IMR-90 (cell line): ENCODE measurements at regions not wholly inside any gene's neighbourhood (a gene's known extent, or its start where the extent isn't known, plus 50 kb on each side); places are given as distances from the start of the nearest gene placed in this dataset.

ENCODE experiments used
- ATAC-seq: fragments of 200-7000 bp; cut with Tn5 transposase; 2 replicates; pipeline ENCODE4 v1.9.1; 2020; ENCODE audit warnings: low read depth, mild to moderate bottlenecking, moderate library complexity
- BruUV-seq: library from RNA; stranded (reverse); fragments of 400-500 nt; replicated peaks from 2 replicates; lab custom pipeline; 2021; lab: Mats Ljungman, UMichigan
- CTCF ChIA-PET: fragments of 300-600 bp; formaldehyde crosslinking; extraction: SDS; loops from one replicate; lab custom pipeline; 2021; ENCODE audit warnings: antibody characterized with exemption; lab: Yijun Ruan, JAX
- POLR2A ChIA-PET: fragments of 300-600 bp; sonication (Branson Sonifier 250); formaldehyde crosslinking; loops from one replicate; lab custom pipeline; 2022; ENCODE audit warnings: antibody characterized with exemption; ENCODE audit not compliant: unreplicated experiment; lab: Charles Lee
- DNase-seq: peaks from one replicate; pipeline ENCODE4 v3.0.0; 2013
- H2AFZ ChIP-seq: replicated peaks from 2 replicates; pipeline ENCODE3; 2013; ENCODE audit warnings: low read length, mild to moderate bottlenecking; ENCODE audit not compliant: poor library complexity
- H2AK5ac ChIP-seq: 2 replicates; pipeline ENCODE4 v1.6.1; 2013; ENCODE audit warnings: low read depth, low read length, inconsistent platforms
- H2AK9ac ChIP-seq: replicated peaks from 2 replicates; pipeline ENCODE3; 2013; ENCODE audit warnings: mild to moderate bottlenecking, low read depth, low read length, moderate library complexity; ENCODE audit not compliant: poor library complexity
- H2BK120ac ChIP-seq: 2 replicates; pipeline ENCODE4 v1.6.1; 2013; ENCODE audit warnings: low read depth, low read length, inconsistent platforms
- H2BK15ac ChIP-seq: 3 replicates; pipeline ENCODE4 v1.6.1; 2013; ENCODE audit warnings: low read depth, low read length, inconsistent platforms
- H2BK20ac ChIP-seq: 2 replicates; pipeline ENCODE4 v1.6.1; 2013; ENCODE audit warnings: low read depth, mild to moderate bottlenecking, inconsistent platforms, low read length, moderate library complexity
- H2BK5ac ChIP-seq: 2 replicates; pipeline ENCODE4 v1.6.1; 2013; ENCODE audit warnings: mild to moderate bottlenecking, low read depth, low read length, inconsistent platforms; ENCODE audit not compliant: poor library complexity, severe bottlenecking
- H3K14ac ChIP-seq: replicated peaks from 2 replicates; pipeline ENCODE4 v1.6.1; 2013; ENCODE audit warnings: low read depth, low read length, inconsistent platforms
- H3K18ac ChIP-seq: 2 replicates; pipeline ENCODE4 v1.6.1; 2013; ENCODE audit warnings: low read depth, low read length, control low read depth
- H3K23ac ChIP-seq: 2 replicates; pipeline ENCODE4 v1.6.1; 2013; ENCODE audit warnings: low read depth, low read length, inconsistent platforms
- H3K27ac ChIP-seq: 2 replicates; pipeline ENCODE4 v1.5.1; 2013; ENCODE audit warnings: mild to moderate bottlenecking, control low read depth, low read length; ENCODE audit not compliant: insufficient read depth
- H3K27me3 ChIP-seq: 2 replicates; pipeline ENCODE4 v1.6.1; 2013; ENCODE audit warnings: low read length; ENCODE audit not compliant: control insufficient read depth, insufficient read depth
- H3K36me3 ChIP-seq: 2 replicates; pipeline ENCODE4 v1.6.1; 2013; ENCODE audit warnings: low read length, mixed read lengths; ENCODE audit not compliant: control insufficient read depth, insufficient read depth
- H3K4ac ChIP-seq: 2 replicates; pipeline ENCODE4 v1.6.1; 2013; ENCODE audit warnings: low read depth, low read length, inconsistent platforms
- H3K4me1 ChIP-seq: 2 replicates; pipeline ENCODE4 v1.6.1; 2013; ENCODE audit warnings: low read length, mixed read lengths; ENCODE audit not compliant: control insufficient read depth, insufficient read depth
- H3K4me2 ChIP-seq: 2 replicates; pipeline ENCODE4 v1.6.1; 2013; ENCODE audit warnings: low read depth, mild to moderate bottlenecking, control low read depth, low read length, moderate library complexity
- H3K4me3 ChIP-seq: 2 replicates; pipeline ENCODE4 v1.5.1; 2013; ENCODE audit warnings: low read depth, mild to moderate bottlenecking, control low read depth, low read length, moderate library complexity; ENCODE audit not compliant: insufficient read depth
- H3K56ac ChIP-seq: 2 replicates; pipeline ENCODE4 v1.6.1; 2013; ENCODE audit warnings: low read length, inconsistent platforms; ENCODE audit not compliant: insufficient read depth; ENCODE audit errors: extremely low read depth
- H3K79me1 ChIP-seq, 2 experiments: 2 replicates each; pipeline ENCODE4 v1.6.1; 2013; ENCODE audit warnings: low read length in 2 of 2, inconsistent platforms in 1 of 2, low read depth in 1 of 2
- H3K9ac ChIP-seq: 2 replicates; pipeline ENCODE4 v1.6.1; 2013; ENCODE audit warnings: low read depth, low read length, control low read depth
- H3K9me1 ChIP-seq: 2 replicates; pipeline ENCODE4 v1.6.1; 2013; ENCODE audit warnings: low read length, inconsistent platforms; ENCODE audit not compliant: insufficient read depth
- H3K9me3 ChIP-seq: 2 replicates; pipeline ENCODE4 v1.6.1; 2013; ENCODE audit warnings: low read length; ENCODE audit not compliant: control insufficient read depth, insufficient read depth
- H4K20me1 ChIP-seq: 2 replicates; pipeline ENCODE4 v1.6.1; 2013; ENCODE audit warnings: low read length, inconsistent platforms; ENCODE audit not compliant: insufficient read depth
- H4K5ac ChIP-seq: 2 replicates; pipeline ENCODE4 v1.6.1; 2013; ENCODE audit warnings: mild to moderate bottlenecking, low read depth, low read length, control low read depth
- H4K8ac ChIP-seq, 2 experiments: 2 replicates each; pipeline ENCODE4 v1.6.1; 2013; ENCODE audit warnings: low read depth in 2 of 2, low read length in 2 of 2, control low read depth in 1 of 2, inconsistent platforms in 1 of 2
- H4K91ac ChIP-seq: 2 replicates; pipeline ENCODE4 v1.6.1; 2013; ENCODE audit warnings: low read depth, low read length, inconsistent platforms; ENCODE audit not compliant: insufficient read depth
- BHLHE40 ChIP-seq: fragments of 150-350 bp; IDR thresholded peaks from 2 replicates; pipeline ENCODE4 v1.6.1; 2016; ENCODE audit warnings: mild to moderate bottlenecking, low read depth, low read length
- CEBPB ChIP-seq: IDR thresholded peaks from 2 replicates; pipeline ENCODE4 v1.6.1; 2012; ENCODE audit warnings: low read depth, low read length, improper control_type of control experiment
- CHD1 ChIP-seq: IDR thresholded peaks from 2 replicates; pipeline ENCODE4 v1.6.1; 2012; ENCODE audit warnings: low read depth, low read length, improper control_type of control experiment
- FOS ChIP-seq: fragments of 150-350 bp; IDR thresholded peaks from 2 replicates; pipeline ENCODE4 v1.6.1; 2016; ENCODE audit warnings: low read depth, low read length
- MAFK ChIP-seq: IDR thresholded peaks from 2 replicates; pipeline ENCODE4 v1.6.1; 2012; ENCODE audit warnings: low read depth, low read length, improper control_type of control experiment
- MAZ ChIP-seq: IDR thresholded peaks from 2 replicates; pipeline ENCODE4 v1.6.1; 2012; ENCODE audit warnings: low read depth, mild to moderate bottlenecking, low read length, improper control_type of control experiment, moderate library complexity, borderline replicate concordance
- MXI1 ChIP-seq: IDR thresholded peaks from 2 replicates; pipeline ENCODE4 v1.6.1; 2012; ENCODE audit warnings: low read depth, mild to moderate bottlenecking, low read length, moderate library complexity, borderline replicate concordance
- NFE2L2 ChIP-seq: fragments of 150-350 bp; IDR thresholded peaks from 2 replicates; pipeline ENCODE4 v1.6.1; 2016; ENCODE audit warnings: low read depth, mild to moderate bottlenecking, low read length
- POLR2A ChIP-seq: IDR thresholded peaks from 2 replicates; pipeline ENCODE4 v1.6.1; 2012; ENCODE audit warnings: mild to moderate bottlenecking, low read depth, low read length
- RAD21 ChIP-seq: IDR thresholded peaks from 2 replicates; pipeline ENCODE4 v1.6.1; 2012; ENCODE audit warnings: low read length, improper control_type of control experiment
- RCOR1 ChIP-seq: IDR thresholded peaks from 2 replicates; pipeline ENCODE4 v1.6.1; 2012; ENCODE audit warnings: mild to moderate bottlenecking, low read length, improper control_type of control experiment; ENCODE audit not compliant: insufficient replicate concordance
- RFX5 ChIP-seq: IDR thresholded peaks from 2 replicates; pipeline ENCODE4 v1.8.0; 2012; ENCODE audit warnings: low read depth, mild to moderate bottlenecking, low read length, moderate library complexity
- SMC3 ChIP-seq: fragments of 150-350 bp; IDR thresholded peaks from 2 replicates; pipeline ENCODE4 v1.6.1; 2016; ENCODE audit warnings: low read depth, mild to moderate bottlenecking, antibody characterized with exemption, low read length, moderate library complexity
- WGBS, 2 experiments: methylation state at CpG; one replicate each; pipeline versions ENCODE4 v1.1.5 to v1.1.7; 2013; ENCODE audit warnings: missing lambda C conversion rate in 2 of 2; ENCODE audit not compliant: insufficient read length in 1 of 2; ENCODE audit errors: extremely low coverage in 2 of 2; 5-methylcytosine and 5-hydroxymethylcytosine counted together
- dilution Hi-C: fragments of 300-500 bp; cut with HindIII; formaldehyde crosslinking; loops from one replicate; pipeline ENCODE4 v1.14.3; 2018; ENCODE audit warnings: low sequenced_read_pairs; ENCODE audit not compliant: unreplicated experiment
- in situ Hi-C: fragments of 300-500 bp; cut with MboI; formaldehyde crosslinking; loops from 3 replicates; pipeline ENCODE4 v1.14.3; 2019; ENCODE audit warnings: low sequenced_read_pairs, inconsistent platforms, mixed read lengths
- intact Hi-C: fragments of 100-400 bp; cut with micrococcal nuclease; formaldehyde crosslinking; loops from 2 replicates; pipeline ENCODE4 v1.10.0; 2022
- TF ChIP-seq, protein P1 (sequence below): fragments of 150-350 bp; IDR thresholded peaks from 2 replicates; pipeline ENCODE4 v1.6.1; 2017; ENCODE audit warnings: mild to moderate bottlenecking, antibody characterized with exemption, low read length, low read depth
- TF ChIP-seq, protein P2 (sequence below): conservative IDR thresholded peaks from 2 replicates; pipeline ENCODE4 v1.5.1; 2012; ENCODE audit warnings: mild to moderate bottlenecking, low read depth, low read length, improper control_type of control experiment
- TF ChIP-seq, protein P3 (sequence below): fragments of 150-350 bp; IDR thresholded peaks from 2 replicates; pipeline ENCODE4 v1.6.1; 2016; ENCODE audit warnings: low read depth, mild to moderate bottlenecking, low read length, moderate library complexity, borderline replicate concordance

GRCh38 chr5:16253856-16254255 lies 74.3 kb upstream of the MARCHF11 start:
- H3K9me1 ChIP-seq = no peaks in the 10 kb centered on the region
- no peak overlapping the region for H2BK15ac ChIP-seq
- H3K18ac ChIP-seq = no peak overlapping the region
- H4K91ac ChIP-seq = no peak overlapping the region
- DNase-seq (no peak), ATAC-seq (no peak)
- in situ Hi-C loops (no loop called here), intact Hi-C loops (no loop called here), dilution Hi-C loops (no loop called here)
- WGBS, 2 experiments = no CpG with 5 or more reads among the region's 1 CpG
- no peak overlapping the region for H2AFZ ChIP-seq
- H3K79me1 ChIP-seq = no peaks in the 10 kb centered on the region
- CTCF ChIA-PET = no interaction called here
- no peak overlapping the region for H3K56ac ChIP-seq
- H3K9me3 ChIP-seq = no peaks in the 10 kb centered on the region
- POLR2A ChIA-PET = no interaction called here
- no peak overlapping the region for H2AK5ac ChIP-seq
- no peak overlapping the region for H3K23ac ChIP-seq
- no peak overlapping the region for H4K8ac ChIP-seq
- TF ChIP-seq, protein P1, sequence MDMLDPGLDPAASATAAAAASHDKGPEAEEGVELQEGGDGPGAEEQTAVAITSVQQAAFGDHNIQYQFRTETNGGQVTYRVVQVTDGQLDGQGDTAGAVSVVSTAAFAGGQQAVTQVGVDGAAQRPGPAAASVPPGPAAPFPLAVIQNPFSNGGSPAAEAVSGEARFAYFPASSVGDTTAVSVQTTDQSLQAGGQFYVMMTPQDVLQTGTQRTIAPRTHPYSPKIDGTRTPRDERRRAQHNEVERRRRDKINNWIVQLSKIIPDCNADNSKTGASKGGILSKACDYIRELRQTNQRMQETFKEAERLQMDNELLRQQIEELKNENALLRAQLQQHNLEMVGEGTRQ = no peak
- TF ChIP-seq CHD1 = no peak
- TF ChIP-seq CEBPB = no peak
- no peak for TF ChIP-seq SMC3
- TF ChIP-seq RAD21 = no peak
- no peak for TF ChIP-seq RFX5
- no peak for TF ChIP-seq MXI1
- TF ChIP-seq BHLHE40 = no peak
- TF ChIP-seq POLR2A = no peak
- no peak for TF ChIP-seq NFE2L2
- TF ChIP-seq RCOR1 = no peak
- no peak for TF ChIP-seq MAFK
- TF ChIP-seq, protein P2, sequence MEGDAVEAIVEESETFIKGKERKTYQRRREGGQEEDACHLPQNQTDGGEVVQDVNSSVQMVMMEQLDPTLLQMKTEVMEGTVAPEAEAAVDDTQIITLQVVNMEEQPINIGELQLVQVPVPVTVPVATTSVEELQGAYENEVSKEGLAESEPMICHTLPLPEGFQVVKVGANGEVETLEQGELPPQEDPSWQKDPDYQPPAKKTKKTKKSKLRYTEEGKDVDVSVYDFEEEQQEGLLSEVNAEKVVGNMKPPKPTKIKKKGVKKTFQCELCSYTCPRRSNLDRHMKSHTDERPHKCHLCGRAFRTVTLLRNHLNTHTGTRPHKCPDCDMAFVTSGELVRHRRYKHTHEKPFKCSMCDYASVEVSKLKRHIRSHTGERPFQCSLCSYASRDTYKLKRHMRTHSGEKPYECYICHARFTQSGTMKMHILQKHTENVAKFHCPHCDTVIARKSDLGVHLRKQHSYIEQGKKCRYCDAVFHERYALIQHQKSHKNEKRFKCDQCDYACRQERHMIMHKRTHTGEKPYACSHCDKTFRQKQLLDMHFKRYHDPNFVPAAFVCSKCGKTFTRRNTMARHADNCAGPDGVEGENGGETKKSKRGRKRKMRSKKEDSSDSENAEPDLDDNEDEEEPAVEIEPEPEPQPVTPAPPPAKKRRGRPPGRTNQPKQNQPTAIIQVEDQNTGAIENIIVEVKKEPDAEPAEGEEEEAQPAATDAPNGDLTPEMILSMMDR = no peak
- TF ChIP-seq MAZ = no peak
- TF ChIP-seq, protein P3, sequence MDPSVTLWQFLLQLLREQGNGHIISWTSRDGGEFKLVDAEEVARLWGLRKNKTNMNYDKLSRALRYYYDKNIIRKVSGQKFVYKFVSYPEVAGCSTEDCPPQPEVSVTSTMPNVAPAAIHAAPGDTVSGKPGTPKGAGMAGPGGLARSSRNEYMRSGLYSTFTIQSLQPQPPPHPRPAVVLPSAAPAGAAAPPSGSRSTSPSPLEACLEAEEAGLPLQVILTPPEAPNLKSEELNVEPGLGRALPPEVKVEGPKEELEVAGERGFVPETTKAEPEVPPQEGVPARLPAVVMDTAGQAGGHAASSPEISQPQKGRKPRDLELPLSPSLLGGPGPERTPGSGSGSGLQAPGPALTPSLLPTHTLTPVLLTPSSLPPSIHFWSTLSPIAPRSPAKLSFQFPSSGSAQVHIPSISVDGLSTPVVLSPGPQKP = no peak
- no peak for TF ChIP-seq FOS
- H3K27ac ChIP-seq = no peak overlapping the region
- no peaks in the 10 kb centered on the region for H3K36me3 ChIP-seq
- H2BK5ac ChIP-seq = no peak overlapping the region
- no peak overlapping the region for H2BK20ac ChIP-seq
- no peaks in the 10 kb centered on the region for H4K20me1 ChIP-seq
- H3K4ac ChIP-seq = no peak overlapping the region
- no peak overlapping the region for H3K4me2 ChIP-seq
- no peaks in the 10 kb centered on the region for H3K27me3 ChIP-seq
- no peak overlapping the region for H3K14ac ChIP-seq
- no peak overlapping the region for H3K9ac ChIP-seq
- H2BK120ac ChIP-seq = no peak overlapping the region
- H3K4me1 ChIP-seq = no peaks in the 10 kb centered on the region
- H2AK9ac ChIP-seq = no peak overlapping the region
- no TSS peak for BruUV-seq
- no peak overlapping the region for H3K4me3 ChIP-seq
- H4K5ac ChIP-seq = no peak overlapping the region
